ENCODE measurements at regions not wholly inside any gene's neighbourhood (a gene's known extent, or its start where the extent isn't known, plus 50 kb on each side); places are given as distances from the start of the nearest gene placed in this dataset.
A peak's percentile ranks its signal among the peaks of the same experiment; 100 is the strongest.
"Not testable (repeated sequence)": the region's sequence is repeated elsewhere in the genome, so short reads cannot be mapped to it uniquely, and the experiment has no call there.

GRCh38 chr10:35950701-35951100 lies 308.6 kb upstream of the FZD8 start:
- no peak for DNase-seq

GRCh38 chr10:35950226-35950625 lies 308.1 kb upstream of the FZD8 start:
- DNase-seq, result no peak

GRCh38 chr10:35949811-35950211 lies 307.7 kb upstream of the FZD8 start:
- no peak for DNase-seq

GRCh38 chr10:35946556-35946955 lies 304.5 kb upstream of the FZD8 start:
- DNase-seq, result no peak

GRCh38 chr10:35942057-35942456 lies 300.0 kb upstream of the FZD8 start:
- DNase-seq, result no peak

- DNase-seq, result peak; percentile 48
These were observed 298.3 kb upstream of the FZD8 start for GRCh38 chr10:35940141-35941041.

GRCh38 chr10:35938160-35938559 lies 296.1 kb upstream of the FZD8 start:
- DNase-seq, result no peak

- no peak for DNase-seq
These were observed 295.4 kb upstream of the FZD8 start for GRCh38 chr10:35937546-35937945.

GRCh38 chr10:35934642-35934995 lies 292.5 kb upstream of the FZD8 start:
- no peak for DNase-seq

- no peak for DNase-seq
These were observed 292.0 kb upstream of the FZD8 start for GRCh38 chr10:35933940-35934641.

GRCh38 chr10:35933491-35933890 lies 291.4 kb upstream of the FZD8 start:
- no peak for DNase-seq

GRCh38 chr10:35929962-35930361 lies 287.9 kb upstream of the FZD8 start:
- not testable (repeated sequence) for DNase-seq

- no peak for DNase-seq
These were observed 286.7 kb upstream of the FZD8 start for GRCh38 chr10:35928748-35929147.

- no peak for DNase-seq
These were observed 285.9 kb upstream of the FZD8 start for GRCh38 chr10:35927990-35928488.

- DNase-seq, result no peak
These were observed 285.2 kb upstream of the FZD8 start for GRCh38 chr10:35927341-35927740.

GRCh38 chr10:35926846-35927245 lies 284.8 kb upstream of the FZD8 start:
- DNase-seq, result no peak

GRCh38 chr10:35925493-35925892 lies 283.4 kb upstream of the FZD8 start:
- DNase-seq, result no peak

- no peak for DNase-seq
These were observed 282.7 kb upstream of the FZD8 start for GRCh38 chr10:35924759-35925158.

GRCh38 chr10:35922876-35923600 lies 280.9 kb upstream of the FZD8 start:
- DNase-seq, result no peak

GRCh38 chr10:35921866-35922350 lies 279.8 kb upstream of the FZD8 start:
- no peak for DNase-seq

- no peak for DNase-seq
These were observed 274.7 kb upstream of the FZD8 start for GRCh38 chr10:35916791-35917190.

- DNase-seq, result no peak
These were observed 271.5 kb upstream of the FZD8 start for GRCh38 chr10:35913628-35914027.

All from NCI-H1105 (cell line).